ENCODE measurements at regions not wholly inside any gene's neighbourhood (a gene's known extent, or its start where the extent isn't known, plus 50 kb on each side); places are given as distances from the start of the nearest gene placed in this dataset.
"Not testable (repeated sequence)": the region's sequence is repeated elsewhere in the genome, so short reads cannot be mapped to it uniquely, and the experiment has no call there.

GRCh38 chrX:22758807-22759481 lies 240.8 kb upstream of the DDX53 start:
- no peak for DNase-seq (ENCODE audit: extremely low read depth in 1 of 2, low read depth in 1 of 2)

GRCh38 chrX:22760513-22761057 lies 239.2 kb upstream of the DDX53 start:
- no peak for DNase-seq (ENCODE audit: extremely low read depth in 1 of 2, low read depth in 1 of 2)

- no peak for DNase-seq (ENCODE audit: extremely low read depth in 1 of 2, low read depth in 1 of 2)
Observed at GRCh38 chrX:22788221-22788620, 211.5 kb upstream of the DDX53 start.

GRCh38 chrX:22795671-22796070 lies 204.1 kb upstream of the DDX53 start:
- no peak for DNase-seq (ENCODE audit: extremely low read depth in 1 of 2, low read depth in 1 of 2)

- no peak for DNase-seq (ENCODE audit: extremely low read depth in 1 of 2, low read depth in 1 of 2)
Observed at GRCh38 chrX:22800360-22800759, 199.4 kb upstream of the DDX53 start.

GRCh38 chrX:22800806-22801205 lies 199.0 kb upstream of the DDX53 start:
- DNase-seq (ENCODE audit: extremely low read depth in 1 of 2, low read depth in 1 of 2), result no peak

- no peak for DNase-seq (ENCODE audit: extremely low read depth in 1 of 2, low read depth in 1 of 2)
Observed at GRCh38 chrX:22803353-22803752, 196.4 kb upstream of the DDX53 start.

- DNase-seq (ENCODE audit: extremely low read depth in 1 of 2, low read depth in 1 of 2), result no peak
Observed at GRCh38 chrX:22810876-22811275, 188.9 kb upstream of the DDX53 start.

GRCh38 chrX:22818061-22818460 lies 181.7 kb upstream of the DDX53 start:
- no peak for DNase-seq (ENCODE audit: extremely low read depth in 1 of 2, low read depth in 1 of 2)

- DNase-seq (ENCODE audit: extremely low read depth in 1 of 2, low read depth in 1 of 2), result no peak
Observed at GRCh38 chrX:22855693-22856092, 144.1 kb upstream of the DDX53 start.

GRCh38 chrX:22859642-22860041 lies 140.1 kb upstream of the DDX53 start:
- no peak for DNase-seq (ENCODE audit: extremely low read depth in 1 of 2, low read depth in 1 of 2)

- not testable (repeated sequence) for DNase-seq (ENCODE audit: extremely low read depth in 1 of 2, low read depth in 1 of 2)
Observed at GRCh38 chrX:22866801-22867200, 133.0 kb upstream of the DDX53 start.

GRCh38 chrX:22882543-22882942 lies 117.2 kb upstream of the DDX53 start:
- DNase-seq (ENCODE audit: extremely low read depth in 1 of 2, low read depth in 1 of 2), result no peak

GRCh38 chrX:22889819-22890218 lies 109.9 kb upstream of the DDX53 start:
- no peak for DNase-seq (ENCODE audit: extremely low read depth in 1 of 2, low read depth in 1 of 2)

GRCh38 chrX:22912616-22913015 lies 87.1 kb upstream of the DDX53 start:
- no peak for DNase-seq (ENCODE audit: extremely low read depth in 1 of 2, low read depth in 1 of 2)

- no peak for DNase-seq (ENCODE audit: extremely low read depth in 1 of 2, low read depth in 1 of 2)
Observed at GRCh38 chrX:22922961-22923360, 76.8 kb upstream of the DDX53 start.

- DNase-seq (ENCODE audit: extremely low read depth in 1 of 2, low read depth in 1 of 2), result no peak
Observed at GRCh38 chrX:22934640-22935039, 65.1 kb upstream of the DDX53 start.

GRCh38 chrX:22944945-22945344 lies 54.8 kb upstream of the DDX53 start:
- no peak for DNase-seq (ENCODE audit: extremely low read depth in 1 of 2, low read depth in 1 of 2)
